BE2C (cell line): ENCODE measurements at regions not wholly inside any gene's neighbourhood (a gene's known extent, or its start where the extent isn't known, plus 50 kb on each side); places are given as distances from the start of the nearest gene placed in this dataset.

Experiments
- DNase-seq: peaks from one replicate; pipeline ENCODE4 v3.0.0-alpha.2; 2020
- H3K27me3 ChIP-seq: fragments of 250-450 bp; sonication (Bioruptor Pico); 2 replicates; pipeline ENCODE4 v1.5.1; 2020; ENCODE audit warnings: mild to moderate bottlenecking
- H3K36me3 ChIP-seq: fragments of 250-450 bp; sonication (Bioruptor Pico); 2 replicates; pipeline ENCODE4 v1.5.1; 2020; ENCODE audit warnings: mild to moderate bottlenecking
- H3K4me1 ChIP-seq: fragments of 250-450 bp; sonication (Bioruptor Pico); 2 replicates; pipeline ENCODE4 v1.5.1; 2020
- H3K4me3 ChIP-seq: 2 replicates; pipeline ENCODE4 v1.5.1; 2011; ENCODE audit warnings: low read depth, low read length
- H3K9me3 ChIP-seq: fragments of 250-450 bp; sonication (Bioruptor Pico); 2 replicates; pipeline ENCODE4 v1.5.1; 2020
- TF ChIP-seq, protein P1 (sequence below): IDR thresholded peaks from 2 replicates; pipeline ENCODE4 v1.5.1; 2012; ENCODE audit warnings: mild to moderate bottlenecking, low read depth, low read length

- H3K27me3 ChIP-seq, result no peaks in the 10 kb centered on the region
- no peak for DNase-seq
- TF ChIP-seq, protein P1, sequence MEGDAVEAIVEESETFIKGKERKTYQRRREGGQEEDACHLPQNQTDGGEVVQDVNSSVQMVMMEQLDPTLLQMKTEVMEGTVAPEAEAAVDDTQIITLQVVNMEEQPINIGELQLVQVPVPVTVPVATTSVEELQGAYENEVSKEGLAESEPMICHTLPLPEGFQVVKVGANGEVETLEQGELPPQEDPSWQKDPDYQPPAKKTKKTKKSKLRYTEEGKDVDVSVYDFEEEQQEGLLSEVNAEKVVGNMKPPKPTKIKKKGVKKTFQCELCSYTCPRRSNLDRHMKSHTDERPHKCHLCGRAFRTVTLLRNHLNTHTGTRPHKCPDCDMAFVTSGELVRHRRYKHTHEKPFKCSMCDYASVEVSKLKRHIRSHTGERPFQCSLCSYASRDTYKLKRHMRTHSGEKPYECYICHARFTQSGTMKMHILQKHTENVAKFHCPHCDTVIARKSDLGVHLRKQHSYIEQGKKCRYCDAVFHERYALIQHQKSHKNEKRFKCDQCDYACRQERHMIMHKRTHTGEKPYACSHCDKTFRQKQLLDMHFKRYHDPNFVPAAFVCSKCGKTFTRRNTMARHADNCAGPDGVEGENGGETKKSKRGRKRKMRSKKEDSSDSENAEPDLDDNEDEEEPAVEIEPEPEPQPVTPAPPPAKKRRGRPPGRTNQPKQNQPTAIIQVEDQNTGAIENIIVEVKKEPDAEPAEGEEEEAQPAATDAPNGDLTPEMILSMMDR, result no peak
- no peaks in the 10 kb centered on the region for H3K9me3 ChIP-seq
- no peaks in the 10 kb centered on the region for H3K36me3 ChIP-seq
- H3K4me3 ChIP-seq, result no peak overlapping the region
- H3K4me1 ChIP-seq, result no peaks in the 10 kb centered on the region; the same call in 1 of the 2 replicates
These were observed 186.8 kb downstream of the SNX18 start for GRCh38 chr5:54704333-54704732.

DNA sequence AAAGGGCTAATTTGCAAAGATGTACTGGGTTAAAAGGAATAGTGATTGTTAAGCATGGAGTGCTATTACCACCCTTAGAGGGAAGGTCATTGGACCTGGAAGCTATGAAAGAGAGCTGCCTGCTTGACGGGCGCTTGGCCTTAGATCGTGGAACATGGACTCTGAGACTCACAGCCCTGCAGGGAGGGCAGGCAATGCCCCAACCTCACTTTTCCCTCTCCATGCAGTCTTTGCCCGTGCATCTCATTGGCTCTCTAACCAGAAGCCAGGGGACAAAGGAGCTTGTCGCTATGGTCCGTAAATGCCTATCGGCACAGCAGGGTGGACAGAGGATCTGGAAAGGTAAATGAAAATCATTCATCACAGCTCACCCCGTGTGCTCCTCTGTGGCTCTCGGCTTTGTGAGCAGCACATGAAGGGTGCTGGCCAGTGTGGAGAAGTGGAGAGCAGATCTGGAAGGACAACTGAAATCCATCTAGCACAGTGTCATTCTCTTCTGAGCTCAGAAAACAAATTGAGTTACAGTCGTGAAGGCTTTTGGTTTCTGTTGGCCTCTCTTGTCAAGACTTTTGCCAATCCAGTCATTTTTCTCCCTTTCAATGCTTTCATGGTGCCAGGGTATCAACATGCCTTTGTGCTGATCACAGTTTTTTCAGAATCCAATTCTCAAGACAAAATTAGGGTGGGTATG lies 186.2 kb downstream of the SNX18 start:
- Histone ChIP-seq H3K36me3 (no peaks in the 10 kb centered on the region), H3K4me1 (no peaks in the 10 kb centered on the region; the same call in 1 of the 2 replicates), H3K9me3 (no peaks in the 10 kb centered on the region), H3K27me3 (no peaks in the 10 kb centered on the region), H3K4me3 (no peak overlapping the region)
- no peak for DNase-seq
- TF ChIP-seq, protein P1, result no peak

DNA sequence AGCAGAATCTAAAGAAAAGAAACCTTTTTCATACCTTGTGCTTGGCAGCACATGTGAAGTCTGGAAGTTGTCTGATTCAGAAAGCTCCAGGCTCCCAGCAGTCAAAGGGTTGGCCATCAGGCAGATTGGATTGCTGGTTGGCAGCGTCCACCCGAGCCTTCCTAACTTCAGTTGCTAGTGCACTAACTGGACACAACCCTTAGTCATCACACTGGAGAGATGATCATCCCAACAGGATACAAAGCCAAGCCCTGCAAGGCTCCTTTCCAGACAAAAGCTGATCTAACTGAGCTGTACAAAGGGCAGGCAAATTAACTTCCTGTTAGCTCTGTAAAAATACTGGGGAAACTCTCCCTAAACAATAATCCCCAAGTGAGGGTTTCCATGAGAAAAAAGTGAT lies 185.6 kb downstream of the SNX18 start:
- TF ChIP-seq, protein P1, result no peak
- Histone ChIP-seq H3K9me3 (no peaks in the 10 kb centered on the region), H3K27me3 (no peaks in the 10 kb centered on the region), H3K36me3 (no peaks in the 10 kb centered on the region), H3K4me1 (no peaks in the 10 kb centered on the region; the same call in 1 of the 2 replicates), H3K4me3 (no peak overlapping the region)
- DNase-seq, result no peak

- H3K4me3 ChIP-seq, result no peak overlapping the region
These were observed 184.9 kb downstream of the SNX18 start for GRCh38 chr5:54702470-54702869.

GRCh38 chr5:54700986-54701578 lies 183.5 kb downstream of the SNX18 start:
- TF ChIP-seq, protein P1, result no peak
- peaks cover 4% of the 10 kb centered on the region for H3K4me1 ChIP-seq
- no peak overlapping the region for H3K4me3 ChIP-seq
- no peaks in the 10 kb centered on the region for H3K27me3 ChIP-seq
- H3K9me3 ChIP-seq, result no peaks in the 10 kb centered on the region
- no peaks in the 10 kb centered on the region for H3K36me3 ChIP-seq
- no peak for DNase-seq

More at GRCh38 chr5:54702470-54702869, 184.9 kb downstream of the SNX18 start:
- TF ChIP-seq, protein P1, result no peak
- H3K36me3 ChIP-seq, result no peaks in the 10 kb centered on the region
- no peak for DNase-seq
- no peaks in the 10 kb centered on the region; the same call in 1 of the 2 replicates for H3K4me1 ChIP-seq
- H3K27me3 ChIP-seq, result no peaks in the 10 kb centered on the region
- H3K9me3 ChIP-seq, result no peaks in the 10 kb centered on the region

- H3K4me1 ChIP-seq, result peaks cover 19% of the 10 kb centered on the region
- DNase-seq, result no peak
- H3K36me3 ChIP-seq, result no peaks in the 10 kb centered on the region
- no peaks in the 10 kb centered on the region for H3K9me3 ChIP-seq
- H3K4me3 ChIP-seq, result no peak overlapping the region
- TF ChIP-seq, protein P1, result no peak
- H3K27me3 ChIP-seq, result no peaks in the 10 kb centered on the region
These were observed 179.4 kb downstream of the SNX18 start for GRCh38 chr5:54696931-54697330.
